ENCODE measurements at regions not wholly inside any gene's neighbourhood (a gene's known extent, or its start where the extent isn't known, plus 50 kb on each side); places are given as distances from the start of the nearest gene placed in this dataset.

DNA sequence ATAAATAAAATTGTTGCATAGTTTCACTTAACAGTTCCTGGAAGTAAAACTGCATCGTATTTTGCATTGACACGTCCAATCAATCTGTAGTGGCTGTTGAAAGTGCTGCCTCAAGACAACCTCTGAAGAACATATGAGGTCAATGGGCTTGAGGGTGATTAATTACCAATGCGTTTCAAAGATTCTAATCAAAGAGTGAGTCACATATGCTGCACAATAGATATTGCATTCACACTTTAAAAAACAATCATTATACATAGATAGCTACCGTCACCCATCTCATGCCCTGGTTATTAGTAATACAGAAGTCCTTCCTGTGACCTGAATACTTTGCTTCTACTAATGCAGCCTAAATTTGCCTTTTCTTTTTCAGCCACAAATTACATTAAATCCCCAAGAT lies 743.3 kb upstream of the SLIT2 start:
- H3K4me2 ChIP-seq (ENCODE audit: low read depth, low read length, poor library complexity, severe bottlenecking), result no peak overlapping the region
- H3K36me3 ChIP-seq (ENCODE audit: insufficient read depth, low read length), result no peaks in the 10 kb centered on the region
- no peaks in the 10 kb centered on the region for H3K27me3 ChIP-seq (ENCODE audit: insufficient read depth, low read length, poor library complexity, severe bottlenecking)
- no peaks in the 10 kb centered on the region for H3K79me2 ChIP-seq (ENCODE audit: insufficient read depth, low read length)
- H2AFZ ChIP-seq (ENCODE audit: low read length), result no peak overlapping the region
- H3K9ac ChIP-seq (ENCODE audit: low read depth, low read length, poor library complexity, severe bottlenecking), result no peak overlapping the region
- no peaks in the 10 kb centered on the region for H3K9me2 ChIP-seq (replicated peaks; ENCODE audit: low read depth, low read length)
- no peaks in the 10 kb centered on the region for H3F3A ChIP-seq (ENCODE audit: low read depth)
- no peaks in the 10 kb centered on the region for H3K9me3 ChIP-seq (ENCODE audit: insufficient read depth, low read depth, low read length)
- H3K4me1 ChIP-seq (ENCODE audit: insufficient read depth, low read length, poor library complexity, severe bottlenecking), result no peaks in the 10 kb centered on the region
- TF ChIP-seq, protein P1, sequence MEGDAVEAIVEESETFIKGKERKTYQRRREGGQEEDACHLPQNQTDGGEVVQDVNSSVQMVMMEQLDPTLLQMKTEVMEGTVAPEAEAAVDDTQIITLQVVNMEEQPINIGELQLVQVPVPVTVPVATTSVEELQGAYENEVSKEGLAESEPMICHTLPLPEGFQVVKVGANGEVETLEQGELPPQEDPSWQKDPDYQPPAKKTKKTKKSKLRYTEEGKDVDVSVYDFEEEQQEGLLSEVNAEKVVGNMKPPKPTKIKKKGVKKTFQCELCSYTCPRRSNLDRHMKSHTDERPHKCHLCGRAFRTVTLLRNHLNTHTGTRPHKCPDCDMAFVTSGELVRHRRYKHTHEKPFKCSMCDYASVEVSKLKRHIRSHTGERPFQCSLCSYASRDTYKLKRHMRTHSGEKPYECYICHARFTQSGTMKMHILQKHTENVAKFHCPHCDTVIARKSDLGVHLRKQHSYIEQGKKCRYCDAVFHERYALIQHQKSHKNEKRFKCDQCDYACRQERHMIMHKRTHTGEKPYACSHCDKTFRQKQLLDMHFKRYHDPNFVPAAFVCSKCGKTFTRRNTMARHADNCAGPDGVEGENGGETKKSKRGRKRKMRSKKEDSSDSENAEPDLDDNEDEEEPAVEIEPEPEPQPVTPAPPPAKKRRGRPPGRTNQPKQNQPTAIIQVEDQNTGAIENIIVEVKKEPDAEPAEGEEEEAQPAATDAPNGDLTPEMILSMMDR (conservative IDR thresholded peaks at IDR 0.05; ENCODE audit: low read length), result no peak
- no peak for TF ChIP-seq EZH2phosphoT487 (IDR thresholded peaks at IDR 0.05; ENCODE audit: borderline replicate concordance)
- no peak overlapping the region for H3K4me3 ChIP-seq (ENCODE audit: low read length, poor library complexity, severe bottlenecking)
- H4K20me1 ChIP-seq (ENCODE audit: insufficient read depth, low read length, poor library complexity, severe bottlenecking), result no peaks in the 10 kb centered on the region

DNA sequence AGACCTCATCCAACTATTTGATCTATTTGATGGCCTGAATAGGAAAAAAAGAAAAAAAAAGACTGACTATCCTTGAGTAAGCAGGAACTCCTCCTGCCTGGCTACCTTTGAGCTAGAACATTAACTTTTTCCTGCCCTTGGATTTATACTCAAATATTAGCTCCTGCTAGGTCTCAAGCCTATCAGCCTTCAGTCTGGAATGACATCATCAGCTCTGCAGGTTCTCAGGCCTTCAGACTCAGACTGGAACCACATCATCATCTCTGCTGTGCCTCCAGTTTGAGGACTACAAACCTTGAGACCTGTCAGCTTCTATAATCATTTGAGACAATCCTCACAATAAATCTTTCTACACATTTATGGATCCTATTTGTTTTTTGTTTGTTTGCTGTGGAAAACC lies 754.0 kb upstream of the SLIT2 start:
- Histone ChIP-seq H3K4me2 (ENCODE audit: low read depth, low read length, poor library complexity, severe bottlenecking) (no peak overlapping the region), H4K20me1 (ENCODE audit: insufficient read depth, low read length, poor library complexity, severe bottlenecking) (no peaks in the 10 kb centered on the region), H3K4me1 (ENCODE audit: insufficient read depth, low read length, poor library complexity, severe bottlenecking) (no peaks in the 10 kb centered on the region), H3K9ac (ENCODE audit: low read depth, low read length, poor library complexity, severe bottlenecking) (no peak overlapping the region), H3K27me3 (ENCODE audit: insufficient read depth, low read length, poor library complexity, severe bottlenecking) (no peaks in the 10 kb centered on the region), H3K9me2 (replicated peaks; ENCODE audit: low read depth, low read length) (no peaks in the 10 kb centered on the region), H3K4me3 (ENCODE audit: low read length, poor library complexity, severe bottlenecking) (no peak overlapping the region), H3F3A (ENCODE audit: low read depth) (no peaks in the 10 kb centered on the region), H2AFZ (ENCODE audit: low read length) (no peak overlapping the region), H3K9me3 (ENCODE audit: insufficient read depth, low read depth, low read length) (no peaks in the 10 kb centered on the region; the same call in 1 of the 2 replicates), H3K36me3 (ENCODE audit: insufficient read depth, low read length) (no peaks in the 10 kb centered on the region), H3K79me2 (ENCODE audit: insufficient read depth, low read length) (no peaks in the 10 kb centered on the region)
- no peak for TF ChIP-seq EZH2phosphoT487 (IDR thresholded peaks at IDR 0.05; ENCODE audit: borderline replicate concordance)
- TF ChIP-seq, protein P1 (conservative IDR thresholded peaks at IDR 0.05; ENCODE audit: low read length), result no peak

DNA sequence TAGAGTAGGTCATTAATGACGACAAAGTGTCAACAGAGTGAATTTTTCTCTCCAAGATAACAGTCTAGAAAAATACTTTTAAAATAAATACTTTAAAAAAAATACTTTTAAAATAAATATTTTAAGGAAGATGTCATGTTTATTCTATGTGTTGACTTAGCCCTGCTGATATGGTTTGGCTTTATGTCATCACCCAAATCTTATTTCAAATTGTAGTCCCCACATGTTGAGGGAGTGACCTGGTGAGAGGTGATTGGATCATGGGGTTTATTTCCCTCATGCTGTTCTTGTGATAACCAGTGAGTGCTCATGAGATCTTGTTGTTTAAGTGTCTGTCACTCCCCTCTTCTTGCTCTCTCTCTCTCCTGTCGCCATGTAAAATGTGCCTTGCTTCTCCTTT lies 754.9 kb upstream of the SLIT2 start:
- Histone ChIP-seq H2AFZ (ENCODE audit: low read length) (no peak overlapping the region), H3K9me2 (replicated peaks; ENCODE audit: low read depth, low read length) (no peaks in the 10 kb centered on the region), H3K79me2 (ENCODE audit: insufficient read depth, low read length) (no peaks in the 10 kb centered on the region), H3K4me3 (ENCODE audit: low read length, poor library complexity, severe bottlenecking) (no peak overlapping the region), H3K9ac (ENCODE audit: low read depth, low read length, poor library complexity, severe bottlenecking) (no peak overlapping the region), H3K4me2 (ENCODE audit: low read depth, low read length, poor library complexity, severe bottlenecking) (no peak overlapping the region), H4K20me1 (ENCODE audit: insufficient read depth, low read length, poor library complexity, severe bottlenecking) (no peaks in the 10 kb centered on the region), H3K9me3 (ENCODE audit: insufficient read depth, low read depth, low read length) (no peaks in the 10 kb centered on the region; the same call in 1 of the 2 replicates), H3K4me1 (ENCODE audit: insufficient read depth, low read length, poor library complexity, severe bottlenecking) (no peaks in the 10 kb centered on the region), H3F3A (ENCODE audit: low read depth) (no peaks in the 10 kb centered on the region), H3K36me3 (ENCODE audit: insufficient read depth, low read length) (no peaks in the 10 kb centered on the region), H3K27me3 (ENCODE audit: insufficient read depth, low read length, poor library complexity, severe bottlenecking) (no peaks in the 10 kb centered on the region)
- TF ChIP-seq, protein P1 (conservative IDR thresholded peaks at IDR 0.05; ENCODE audit: low read length), result no peak
- TF ChIP-seq EZH2phosphoT487 (IDR thresholded peaks at IDR 0.05; ENCODE audit: borderline replicate concordance), result no peak

All from Loucy (cell line).